Stimulated activated CD8-positive, alpha-beta memory T cell treated with anti-CD3 and anti-CD28 coated beads, Interleukin-12 subunit alpha, Interleukin-12 subunit beta, amount 100 ng/mL, for 1 hour (primary cell): ENCODE measurements at regions not wholly inside any gene's neighbourhood (a gene's known extent, or its start where the extent isn't known, plus 50 kb on each side); places are given as distances from the start of the nearest gene placed in this dataset.
"Not testable (repeated sequence)": the region's sequence is repeated elsewhere in the genome, so short reads cannot be mapped to it uniquely, and the experiment has no call there.

Experiments used
- DNase-seq: peaks from one replicate; pipeline ENCODE4 v3.0.0-alpha.2; 2020; ENCODE audit warnings: low read depth

- DNase-seq: no peak
These were observed 548.7 kb downstream of the NSUN3 start for GRCh38 chr3:94611596-94611995.

- no peak for DNase-seq
These were observed 549.8 kb downstream of the NSUN3 start for GRCh38 chr3:94612631-94613030.

DNA sequence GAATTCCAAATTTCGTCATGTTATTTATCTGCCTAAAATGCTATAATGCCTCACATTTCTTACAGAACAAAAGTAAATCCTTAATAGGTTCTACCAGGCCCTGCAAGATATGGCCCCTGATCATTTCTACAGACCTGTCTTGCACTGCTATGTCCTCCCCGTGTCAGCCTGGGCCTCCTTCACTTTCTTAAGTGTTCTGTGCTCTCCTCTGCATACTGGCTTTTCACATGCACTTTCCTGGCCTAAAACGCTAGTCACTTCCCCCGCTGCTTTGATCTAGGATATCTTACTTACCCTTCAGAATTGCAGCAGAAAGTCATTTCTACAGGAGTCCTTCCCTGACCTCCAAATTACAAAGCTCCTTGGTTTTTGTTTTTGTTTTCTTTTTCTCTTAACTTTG lies 551.3 kb downstream of the NSUN3 start:
- no peak for DNase-seq

DNA sequence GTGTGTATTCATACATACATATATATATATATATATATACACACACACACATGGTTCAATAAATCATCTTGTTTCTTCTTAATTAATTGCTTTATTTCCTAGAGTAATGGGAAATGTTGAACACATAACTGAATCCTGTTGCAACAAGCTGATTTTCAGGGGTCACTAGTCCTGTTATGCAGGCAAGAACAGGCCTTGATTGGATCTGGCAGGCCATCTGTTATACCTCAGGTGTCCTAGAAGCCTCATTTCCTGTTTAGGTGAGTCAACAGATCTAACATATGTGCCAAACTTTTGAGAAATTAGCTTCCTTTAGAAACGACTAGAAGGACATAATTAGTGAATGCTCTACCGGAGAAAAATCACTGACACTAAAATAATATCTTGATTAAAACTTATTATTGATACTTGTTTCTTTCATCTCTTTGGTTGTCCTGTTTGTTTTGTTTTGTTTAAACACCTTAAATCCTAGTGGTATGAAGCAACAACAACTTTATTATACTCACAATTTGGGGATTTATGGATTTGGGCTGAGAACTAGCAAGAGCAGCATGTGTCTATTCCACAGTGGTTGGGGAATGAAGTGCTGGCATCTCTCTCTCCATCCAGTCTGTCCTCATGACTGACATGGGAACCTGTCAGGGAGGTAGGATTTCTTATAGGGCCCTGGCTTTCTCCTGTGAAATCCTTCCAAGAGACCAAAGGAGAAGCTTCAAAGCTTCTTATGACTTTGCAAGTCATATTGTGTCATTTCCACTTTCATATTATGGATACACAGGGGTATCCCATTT lies 552.6 kb downstream of the NSUN3 start:
- no peak for DNase-seq

GRCh38 chr3:94616833-94617232 lies 554.0 kb downstream of the NSUN3 start:
- DNase-seq: no peak

GRCh38 chr3:94617312-94617711 lies 554.5 kb downstream of the NSUN3 start:
- no peak for DNase-seq

DNA sequence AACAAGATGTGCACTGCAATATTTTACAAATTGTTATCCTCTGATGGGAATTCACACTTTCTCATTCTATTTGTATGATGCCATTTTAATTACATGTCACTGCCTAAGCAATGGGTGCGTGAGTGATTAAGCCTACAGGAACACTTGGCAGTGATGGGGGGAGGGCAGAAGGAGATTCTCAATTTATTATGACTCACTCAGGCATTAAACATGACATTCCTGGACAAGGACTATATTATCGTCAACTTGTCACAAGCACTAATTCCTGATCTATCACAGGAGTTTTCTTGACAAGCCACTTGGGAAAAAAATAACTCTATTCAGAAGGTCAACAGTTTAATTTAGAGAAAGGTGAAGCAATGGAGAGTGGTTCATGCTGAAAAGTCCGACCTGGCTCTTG lies 556.8 kb downstream of the NSUN3 start:
- no peak for DNase-seq

GRCh38 chr3:94626573-94626972 lies 563.7 kb downstream of the NSUN3 start:
- DNase-seq: no peak

DNA sequence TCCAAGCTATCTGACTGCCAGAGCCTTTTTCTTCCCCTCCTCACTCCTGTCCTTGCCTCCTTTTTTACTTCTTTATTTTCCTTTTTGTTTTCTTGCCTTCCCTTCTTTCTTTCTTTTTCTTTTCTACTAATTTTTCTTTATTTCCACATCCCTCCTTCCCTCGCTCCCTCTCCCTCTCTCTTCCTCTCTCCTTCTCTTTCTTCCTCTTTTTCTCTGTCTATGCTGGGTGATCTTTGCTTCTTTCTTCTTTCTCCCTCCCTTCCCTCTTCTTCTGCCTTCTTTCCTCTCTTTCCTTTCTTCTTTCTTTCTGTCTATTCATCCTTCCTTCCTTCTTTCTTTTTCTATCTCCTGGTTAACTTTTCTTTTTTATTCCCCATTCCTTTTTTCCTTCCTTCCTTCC lies 564.8 kb downstream of the NSUN3 start:
- DNase-seq: no peak

- no peak for DNase-seq
These were observed 580.5 kb downstream of the NSUN3 start for GRCh38 chr3:94643400-94643799.

DNA sequence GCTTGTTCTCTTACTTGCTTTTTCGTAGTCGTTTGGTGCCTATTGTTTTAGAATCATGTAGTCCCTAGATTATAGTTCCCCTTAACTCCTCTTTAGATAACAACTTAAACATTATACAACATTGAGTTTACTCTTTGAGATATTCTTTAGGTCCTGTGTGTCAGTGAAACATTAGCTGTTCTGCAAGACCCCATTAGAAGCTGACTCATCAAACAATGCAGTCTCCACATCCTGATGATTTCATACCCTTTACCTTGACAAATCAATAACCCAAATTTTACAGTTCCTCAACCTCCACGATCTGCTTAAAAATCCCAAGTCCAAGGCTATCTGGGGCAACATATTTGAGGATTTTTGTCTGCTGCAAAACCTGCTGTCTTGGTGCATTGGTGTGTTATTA lies 582.9 kb downstream of the NSUN3 start:
- no peak for DNase-seq

- no peak for DNase-seq
These were observed 584.3 kb downstream of the NSUN3 start for GRCh38 chr3:94647131-94647530.

GRCh38 chr3:94648270-94649180 lies 585.7 kb downstream of the NSUN3 start:
- DNase-seq: not testable (repeated sequence)

- DNase-seq: no peak
These were observed 591.2 kb downstream of the NSUN3 start for GRCh38 chr3:94654096-94654495.

DNA sequence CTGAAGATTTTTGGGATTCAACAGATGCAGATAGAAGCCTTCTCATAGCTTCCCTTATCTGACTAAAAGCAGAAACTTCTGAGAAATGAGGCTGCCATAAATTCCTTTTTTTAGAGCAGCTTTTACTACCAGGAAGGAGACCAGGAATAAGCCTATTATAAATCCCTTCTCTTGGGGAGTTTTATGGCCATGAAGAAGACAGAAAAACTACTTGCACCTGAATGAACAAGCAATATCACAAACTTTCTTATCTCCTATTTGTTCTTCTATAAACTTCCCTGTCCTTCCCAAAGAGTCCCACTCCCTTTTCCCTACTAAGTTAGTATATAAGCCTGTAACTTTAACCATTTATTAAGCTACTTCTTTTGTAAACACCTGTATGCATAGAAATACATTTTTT lies 603.1 kb downstream of the NSUN3 start:
- no peak for DNase-seq

DNA sequence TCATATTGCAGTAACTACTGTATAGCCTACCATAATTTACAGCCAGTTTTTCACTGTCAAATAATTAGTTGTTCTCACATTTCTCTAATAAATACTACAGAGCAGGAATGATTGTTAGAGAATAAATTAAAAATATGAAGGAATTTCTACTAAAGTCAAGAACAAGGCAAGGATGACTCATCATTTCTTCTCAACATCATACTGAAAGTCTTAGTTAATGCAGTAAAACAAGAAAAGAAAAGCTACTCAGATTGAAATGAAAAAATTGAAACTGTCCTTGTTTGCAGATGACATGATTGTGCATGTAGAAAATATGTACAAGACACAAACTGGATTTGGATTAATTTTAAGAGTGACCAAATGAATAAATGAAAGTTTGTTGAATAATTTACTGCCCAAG lies 608.2 kb downstream of the NSUN3 start:
- no peak for DNase-seq

DNA sequence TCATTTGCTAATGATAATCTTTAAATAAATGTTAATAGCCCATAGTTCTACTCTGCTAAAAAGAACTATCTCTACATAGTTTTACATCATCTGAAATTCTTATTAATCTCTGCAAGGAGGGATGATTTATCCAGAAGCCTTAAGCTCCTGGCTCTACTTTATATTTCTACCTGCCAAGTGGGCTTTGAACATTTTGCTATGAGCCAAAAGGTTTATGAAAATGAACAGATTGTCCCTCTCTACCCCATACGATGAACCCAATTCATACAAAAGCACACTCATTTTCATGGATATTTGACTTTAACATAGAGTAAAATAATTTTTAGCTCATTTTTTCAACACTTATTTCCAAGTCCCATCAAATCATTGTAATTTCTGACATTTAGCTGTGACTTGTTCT lies 611.0 kb downstream of the NSUN3 start:
- DNase-seq: no peak

DNA sequence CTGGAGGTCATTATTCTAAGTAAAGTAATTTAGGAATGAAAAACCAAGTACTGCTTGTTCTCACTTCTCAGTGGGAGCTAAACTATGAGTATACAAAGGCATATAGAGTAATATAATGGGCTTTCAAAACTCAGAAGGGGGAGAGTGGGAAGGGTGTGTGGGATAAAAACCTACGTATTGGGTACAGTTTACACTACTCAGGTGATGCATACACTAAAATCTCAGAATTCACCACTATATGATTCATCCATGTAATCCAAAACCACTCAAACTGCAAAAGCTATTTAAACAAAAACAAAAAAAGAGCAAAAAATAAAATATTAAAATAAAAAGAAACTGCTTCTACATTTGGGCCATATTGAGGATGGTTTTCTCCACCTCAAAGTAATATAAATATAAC lies 623.3 kb downstream of the NSUN3 start:
- no peak for DNase-seq

GRCh38 chr3:94693997-94694640 lies 631.3 kb downstream of the NSUN3 start:
- DNase-seq: no peak

- DNase-seq: no peak
These were observed 632.0 kb downstream of the NSUN3 start for GRCh38 chr3:94694894-94695293.

DNA sequence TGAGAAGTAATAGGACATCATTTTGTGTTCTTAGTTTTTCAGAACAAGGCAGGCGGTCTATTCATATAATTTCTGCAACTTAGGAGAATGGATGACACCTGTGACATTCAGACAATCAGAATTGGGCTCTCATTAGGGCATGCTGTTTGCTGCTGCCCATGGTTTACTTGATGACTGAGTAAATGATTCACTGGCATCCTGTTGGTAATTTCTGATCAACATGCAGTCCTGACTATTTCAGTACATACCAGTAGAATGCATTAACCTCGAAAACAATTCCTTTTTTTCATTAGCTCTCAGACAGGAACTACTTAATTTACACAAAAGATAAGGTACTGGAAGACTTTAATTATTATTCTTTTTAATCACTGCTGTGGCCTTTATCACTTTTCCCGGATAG lies 641.6 kb downstream of the NSUN3 start:
- DNase-seq: no peak

DNA sequence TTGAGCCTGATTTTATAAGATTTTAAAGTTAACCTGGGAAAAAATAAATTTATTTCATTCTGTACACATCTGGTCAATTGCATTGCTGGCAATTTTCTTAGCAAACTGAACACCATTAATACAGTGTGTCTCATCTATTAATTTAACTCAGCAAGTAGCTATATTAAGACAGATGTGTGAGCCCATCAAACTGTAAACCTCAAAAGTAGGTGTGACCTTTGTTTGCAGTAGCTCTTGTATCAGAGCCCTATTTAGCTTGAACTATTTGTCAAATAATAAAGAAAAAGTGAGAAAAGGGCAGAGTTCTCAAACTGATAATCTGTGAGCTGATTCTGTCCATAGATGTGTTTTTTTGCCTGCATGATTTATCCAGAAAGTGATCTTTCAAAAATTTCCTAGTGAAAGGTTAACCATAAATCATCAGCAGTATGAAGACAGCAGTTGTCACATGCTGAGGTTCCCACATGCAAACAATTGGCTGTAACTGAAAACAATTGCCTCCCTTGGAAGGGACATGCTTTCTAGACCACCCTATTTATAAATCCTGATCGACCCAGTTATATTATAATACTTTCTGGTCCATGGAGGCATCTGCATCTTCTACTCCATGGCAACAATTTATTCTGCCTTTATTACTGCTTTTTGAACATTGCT lies 646.5 kb downstream of the NSUN3 start:
- DNase-seq: no peak
